Body of pancreas (tissue), 4 donors: ENCODE measurements at regions not wholly inside any gene's neighbourhood (a gene's known extent, or its start where the extent isn't known, plus 50 kb on each side); places are given as distances from the start of the nearest gene placed in this dataset.
A peak's percentile ranks its signal among the peaks of the same experiment; 100 is the strongest.

Experiments used
- ATAC-seq: fragments of 150-250 bp; one replicate; pipeline ENCODE4 v1.9.1; 2016
- DNase-seq, 4 donors: peaks; one replicate each; pipeline ENCODE4 v3.0.0-alpha.2; 2019
- H3K27ac ChIP-seq, 4 donors: fragments of 200-600 bp; sonication (generic); 1 replicate in 3 of 4; 2 replicates in 1 of 4; pipeline versions ENCODE4 v1.5.1 to v1.6.1; 2016 to 2019; ENCODE audit warnings: mild to moderate bottlenecking in 1 of 4, mixed read lengths in 1 of 4, moderate library complexity in 1 of 4
- H3K27me3 ChIP-seq, 2 donors: fragments of 200-600 bp; sonication (generic); one replicate each; pipeline ENCODE4 v1.6.0; 2016; ENCODE audit warnings: mild to moderate bottlenecking in 1 of 2
- H3K36me3 ChIP-seq, 2 donors: fragments of 200-600 bp; sonication (generic); replicated peaks in 1 of 2; 2 replicates each; pipeline ENCODE4 v1.5.1; 2016; ENCODE audit warnings: low read depth in 2 of 2; ENCODE audit not compliant: insufficient read depth in 1 of 2
- H3K4me1 ChIP-seq: fragments of 200-600 bp; sonication (generic); one replicate; pipeline ENCODE4 v1.6.0; 2016
- H3K4me3 ChIP-seq, 2 donors: fragments of 200-600 bp; sonication (generic); 1 replicate in 1 of 2; 2 replicates in 1 of 2; pipeline ENCODE4 v1.5.1; 2016 to 2019
- H3K9me3 ChIP-seq, 3 donors: fragments of 200-600 bp; sonication (generic); 1 replicate in 2 of 3; 2 replicates in 1 of 3; pipeline ENCODE4 v1.5.1; 2016
- POLR2A ChIP-seq, 3 donors: fragments of 450-650 bp; IDR thresholded peaks; one replicate each; pipeline ENCODE4 v1.6.1; 2016; ENCODE audit warnings: antibody characterized with exemption in 3 of 3, mild to moderate bottlenecking in 2 of 3
- WGBS, 2 donors: methylation state at CpG; one replicate each; pipeline ENCODE4 v1.1.5; 2017; 5-methylcytosine and 5-hydroxymethylcytosine counted together
- intact Hi-C: fragments of 100-400 bp; cut with DNase I; formaldehyde crosslinking; loops from one replicate; pipeline ENCODE4 v1.15.1; 2023
- TF ChIP-seq, protein P1 (sequence below), 7 experiments: fragments of 450-650 bp in 4 of 7; fragments of 200-600 bp in 3 of 7; sonication (generic) in 3 of 7; IDR thresholded peaks; one replicate each; pipeline ENCODE4 v1.5.1; 2016 to 2019; ENCODE audit warnings: antibody characterized with exemption in 7 of 7

DNA sequence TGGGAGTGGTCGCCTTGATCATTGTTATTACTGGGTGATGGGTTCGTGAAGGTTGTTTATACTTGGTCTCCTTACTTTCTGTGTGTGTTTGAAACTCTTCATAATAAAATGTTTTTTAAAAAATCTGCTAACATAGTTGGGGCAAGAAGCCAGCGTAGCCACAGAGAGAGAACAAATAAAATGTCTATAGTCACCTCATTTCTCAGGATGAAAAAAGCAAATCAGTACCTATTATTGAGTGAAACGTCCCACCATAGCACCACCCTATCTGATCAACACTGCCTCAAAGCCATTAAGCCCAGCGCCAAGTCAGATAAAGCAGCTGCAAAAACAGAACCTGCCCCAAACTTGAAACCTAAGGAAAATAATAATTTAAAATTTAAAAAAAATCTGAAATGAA is 89.7 kb upstream of the TAB2 start:
- Histone ChIP-seq H3K9me3 (no peaks in the 10 kb centered on the region), H3K36me3 (no peaks in the 10 kb centered on the region), H3K27ac (no peak overlapping the region), H3K4me1 (peaks cover 7% of the 10 kb centered on the region), H3K4me3 (no peak overlapping the region), H3K27me3 (no peaks in the 10 kb centered on the region)
- TF ChIP-seq, protein P1, sequence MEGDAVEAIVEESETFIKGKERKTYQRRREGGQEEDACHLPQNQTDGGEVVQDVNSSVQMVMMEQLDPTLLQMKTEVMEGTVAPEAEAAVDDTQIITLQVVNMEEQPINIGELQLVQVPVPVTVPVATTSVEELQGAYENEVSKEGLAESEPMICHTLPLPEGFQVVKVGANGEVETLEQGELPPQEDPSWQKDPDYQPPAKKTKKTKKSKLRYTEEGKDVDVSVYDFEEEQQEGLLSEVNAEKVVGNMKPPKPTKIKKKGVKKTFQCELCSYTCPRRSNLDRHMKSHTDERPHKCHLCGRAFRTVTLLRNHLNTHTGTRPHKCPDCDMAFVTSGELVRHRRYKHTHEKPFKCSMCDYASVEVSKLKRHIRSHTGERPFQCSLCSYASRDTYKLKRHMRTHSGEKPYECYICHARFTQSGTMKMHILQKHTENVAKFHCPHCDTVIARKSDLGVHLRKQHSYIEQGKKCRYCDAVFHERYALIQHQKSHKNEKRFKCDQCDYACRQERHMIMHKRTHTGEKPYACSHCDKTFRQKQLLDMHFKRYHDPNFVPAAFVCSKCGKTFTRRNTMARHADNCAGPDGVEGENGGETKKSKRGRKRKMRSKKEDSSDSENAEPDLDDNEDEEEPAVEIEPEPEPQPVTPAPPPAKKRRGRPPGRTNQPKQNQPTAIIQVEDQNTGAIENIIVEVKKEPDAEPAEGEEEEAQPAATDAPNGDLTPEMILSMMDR (IDR thresholded peaks at IDR 0.05): no peak
- no peak for TF ChIP-seq POLR2A (IDR thresholded peaks at IDR 0.05)
- DNase-seq: no peak
- no peak for ATAC-seq
- WGBS, 2 donors: 80 to 86% methylated on average over 5 of the region's 5 CpGs
- intact Hi-C loops: no loop called here

DNA sequence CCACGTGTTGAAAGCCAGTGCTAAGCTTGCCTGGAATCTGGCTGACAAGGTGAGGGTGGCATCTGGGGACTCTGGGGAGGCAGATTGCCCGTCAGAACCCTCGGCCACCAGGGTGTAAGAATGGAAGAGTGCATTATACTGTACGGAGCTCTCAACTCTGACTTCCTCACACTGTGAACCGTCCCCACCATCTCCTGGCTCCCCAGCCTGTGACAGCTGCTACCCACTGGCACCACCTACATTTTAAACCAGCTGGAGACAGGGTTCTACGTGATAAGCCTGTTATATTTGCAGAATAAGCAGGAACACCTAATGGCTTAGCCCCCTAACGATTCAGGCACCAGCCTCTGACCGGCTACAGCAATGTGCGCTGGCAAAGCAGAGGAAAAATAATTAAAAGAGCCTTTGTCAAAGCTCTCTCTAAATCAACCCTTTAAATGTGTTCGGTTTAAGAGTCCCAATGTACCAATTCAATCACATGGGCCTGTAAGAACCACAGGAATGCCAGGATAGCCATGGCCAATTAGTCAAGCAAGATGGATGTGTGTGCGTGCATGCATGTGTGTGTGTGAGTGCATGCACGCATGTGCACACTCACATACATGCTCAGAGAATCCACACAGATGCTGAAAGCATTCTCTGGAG is 89.1 kb upstream of the TAB2 start:
- Histone ChIP-seq H3K9me3 (no peaks in the 10 kb centered on the region), H3K4me1 (peaks cover 12% of the 10 kb centered on the region), H3K36me3 (no peaks in the 10 kb centered on the region), H3K27ac (no peak overlapping the region), H3K4me3 (no peak overlapping the region), H3K27me3 (no peaks in the 10 kb centered on the region)
- intact Hi-C loops: no loop called here
- TF ChIP-seq POLR2A (IDR thresholded peaks at IDR 0.05): no peak
- TF ChIP-seq, protein P1 (IDR thresholded peaks at IDR 0.05): no peak
- WGBS, 2 donors: 85 to 87% methylated on average over 12 of the region's 12 CpGs
- no peak for DNase-seq
- no peak for ATAC-seq

DNA sequence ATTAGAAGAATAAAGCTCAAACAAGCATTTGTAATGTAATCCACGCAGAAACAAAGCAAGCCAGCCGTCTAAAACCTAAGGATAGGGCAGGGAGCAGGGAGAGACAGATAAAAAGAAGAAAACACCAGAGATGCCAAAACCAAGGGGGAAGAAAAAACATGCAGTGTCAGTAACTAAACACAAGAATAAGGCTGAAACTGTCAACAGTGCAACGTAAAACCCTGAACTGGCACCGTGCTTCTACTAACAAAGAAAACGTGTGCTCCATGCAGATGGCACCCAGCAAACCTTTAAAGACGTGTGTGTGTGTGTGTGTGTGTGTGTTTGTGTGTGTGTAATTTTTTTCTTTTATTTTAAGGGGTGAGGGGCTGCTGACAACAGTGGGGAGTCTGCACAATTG is 88.4 kb upstream of the TAB2 start:
- no peaks in the 10 kb centered on the region for H3K27me3 ChIP-seq

DNA sequence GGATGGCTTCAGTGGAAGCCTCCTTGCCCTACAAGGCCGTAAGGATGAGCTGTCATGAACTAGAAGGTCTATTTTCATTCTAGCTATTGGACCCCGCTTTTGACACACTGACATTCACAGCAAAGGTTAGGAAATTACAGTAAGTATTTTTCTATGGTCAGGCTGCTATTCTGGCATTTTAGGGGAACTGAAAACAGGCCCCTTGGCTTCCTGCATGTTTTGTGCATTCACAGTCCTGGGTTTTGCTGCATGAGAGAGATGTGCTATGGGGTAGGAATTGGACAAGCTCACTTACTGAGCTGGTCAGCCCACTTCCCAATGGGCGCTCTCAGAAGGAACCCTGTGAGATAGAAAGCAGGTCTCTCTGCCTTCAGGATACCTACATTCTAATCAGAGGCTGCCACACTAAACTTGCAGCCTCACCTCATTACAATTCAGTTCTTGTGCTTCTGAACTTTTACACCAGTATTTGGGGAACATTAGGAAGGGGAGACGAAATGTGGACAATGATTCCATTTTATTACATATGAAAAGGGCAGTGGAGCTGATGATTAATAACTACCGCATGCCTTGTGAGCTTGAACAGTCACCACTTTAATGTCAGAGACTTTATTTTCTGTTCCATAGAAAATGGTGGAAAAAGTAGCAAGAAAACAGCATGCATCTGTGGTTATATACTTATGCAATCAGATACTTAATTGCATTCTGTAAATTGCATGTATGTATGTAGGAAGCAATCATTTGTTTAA is 86.6 kb upstream of the TAB2 start:
- DNase-seq: peak in 1 of 4 donors; percentile 30
- Histone ChIP-seq H3K9me3 (no peaks in the 10 kb centered on the region), H3K27ac (no peak overlapping the region), H3K36me3 (no peaks in the 10 kb centered on the region), H3K27me3 (no peaks in the 10 kb centered on the region), H3K4me1 (peaks cover 29% of the 10 kb centered on the region), H3K4me3 (no peak overlapping the region)
- ATAC-seq: no peak
- intact Hi-C loops: no loop called here
- 84 to 90% methylated on average over 5 of the region's 5 CpGs for WGBS, 2 donors
- TF ChIP-seq, protein P1 (IDR thresholded peaks at IDR 0.05): no peak
- TF ChIP-seq POLR2A (IDR thresholded peaks at IDR 0.05): no peak

More for the DNA sequence above, 88.4 kb upstream of the TAB2 start:
- intact Hi-C loops: no loop called here
- TF ChIP-seq POLR2A (IDR thresholded peaks at IDR 0.05): no peak
- TF ChIP-seq, protein P1 (IDR thresholded peaks at IDR 0.05): no peak
- Histone ChIP-seq H3K36me3 (no peaks in the 10 kb centered on the region), H3K27ac (no peak overlapping the region), H3K4me3 (no peak overlapping the region), H3K4me1 (peaks cover 12% of the 10 kb centered on the region), H3K9me3 (no peaks in the 10 kb centered on the region)
- 45 to 53% methylated on average over 6 of the region's 6 CpGs for WGBS, 2 donors
- no peak for ATAC-seq
- DNase-seq: peak in 1 of 4 donors; percentile 13
